HG03066 (cell line): ENCODE measurements at regions not wholly inside any gene's neighbourhood (a gene's known extent, or its start where the extent isn't known, plus 50 kb on each side); places are given as distances from the start of the nearest gene placed in this dataset.
"Not testable (repeated sequence)": the region's sequence is repeated elsewhere in the genome, so short reads cannot be mapped to it uniquely, and the experiment has no call there.

Source experiments
- ATAC-seq: cut with Tn5 transposase; IDR thresholded peaks from one replicate; pipeline ENCODE4 v1.9.1; 2021; ENCODE audit warnings: low read depth; ENCODE audit not compliant: unreplicated experiment

DNA sequence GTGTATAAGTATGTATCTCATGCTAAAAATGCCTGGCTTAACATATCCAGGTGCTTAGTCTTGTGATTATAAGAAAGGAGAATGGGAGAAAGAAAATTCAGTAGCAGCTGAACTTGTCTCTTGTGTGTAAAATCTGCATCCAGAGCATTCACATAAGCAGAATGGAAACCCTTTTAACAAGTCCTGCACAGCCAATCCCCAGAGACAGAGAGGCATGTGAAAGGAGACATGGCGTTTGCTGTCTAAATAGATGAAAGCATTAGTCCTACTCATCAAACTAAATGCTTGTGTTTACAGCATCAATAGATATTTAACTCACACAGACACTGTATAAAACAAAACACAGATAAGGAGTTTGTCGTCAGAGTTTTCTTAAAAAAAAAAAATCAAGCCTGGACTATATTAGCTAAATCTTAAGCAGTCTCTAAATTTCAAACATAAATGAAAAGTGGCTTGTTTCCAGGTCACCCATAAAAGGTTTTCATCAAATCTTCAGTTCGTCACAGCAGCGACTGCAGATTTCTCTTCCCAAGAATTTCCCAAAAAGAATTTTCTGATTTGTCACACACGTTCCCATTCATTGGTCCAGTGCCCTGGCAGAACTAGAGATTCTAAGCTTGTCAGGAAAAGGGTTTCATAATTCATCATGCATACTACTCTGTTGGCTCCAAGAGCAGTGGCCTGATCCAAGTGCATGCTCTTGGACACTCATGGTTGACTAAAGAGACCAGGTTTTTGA, 249.2 kb downstream of the BTG1 start:
- ATAC-seq, result no peak

DNA sequence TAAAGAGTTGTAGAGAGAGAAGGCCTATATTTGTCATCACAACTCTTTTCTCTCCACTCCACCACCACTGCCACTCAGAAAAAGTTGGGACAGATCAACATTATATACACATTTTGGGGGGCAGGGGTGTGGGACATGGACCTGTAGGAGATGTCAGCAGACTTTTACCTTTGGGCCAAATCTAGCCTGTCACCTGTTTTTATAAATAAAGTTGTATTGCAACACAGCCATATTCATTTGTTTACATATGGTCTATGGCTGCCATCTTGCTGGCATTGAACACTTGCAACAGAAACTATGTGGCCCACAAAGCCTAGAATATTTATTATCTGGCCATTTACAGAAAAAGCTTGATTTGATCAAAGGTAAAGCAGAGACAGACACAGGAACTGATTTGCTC, 250.7 kb downstream of the BTG1 start:
- ATAC-seq, result no peak

DNA sequence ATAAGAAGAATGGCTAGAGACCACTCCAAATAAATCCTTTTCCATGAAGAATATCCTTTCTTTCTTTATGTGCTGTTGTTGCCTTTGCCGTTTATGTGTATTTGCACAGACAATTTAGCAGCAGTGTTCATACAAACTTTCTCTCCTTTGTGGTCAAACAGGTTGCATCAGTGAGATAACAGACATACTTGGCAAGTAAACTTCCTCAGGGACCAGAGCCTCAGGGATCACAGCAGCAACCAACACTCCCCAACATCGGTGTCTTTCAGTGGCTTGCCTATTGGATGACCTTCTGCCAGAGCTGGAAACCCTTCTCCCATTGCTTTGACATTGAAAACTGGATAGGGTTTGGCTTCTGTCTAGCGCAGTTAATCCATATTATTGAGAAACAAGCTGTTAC, 252.2 kb downstream of the BTG1 start:
- no peak for ATAC-seq

DNA sequence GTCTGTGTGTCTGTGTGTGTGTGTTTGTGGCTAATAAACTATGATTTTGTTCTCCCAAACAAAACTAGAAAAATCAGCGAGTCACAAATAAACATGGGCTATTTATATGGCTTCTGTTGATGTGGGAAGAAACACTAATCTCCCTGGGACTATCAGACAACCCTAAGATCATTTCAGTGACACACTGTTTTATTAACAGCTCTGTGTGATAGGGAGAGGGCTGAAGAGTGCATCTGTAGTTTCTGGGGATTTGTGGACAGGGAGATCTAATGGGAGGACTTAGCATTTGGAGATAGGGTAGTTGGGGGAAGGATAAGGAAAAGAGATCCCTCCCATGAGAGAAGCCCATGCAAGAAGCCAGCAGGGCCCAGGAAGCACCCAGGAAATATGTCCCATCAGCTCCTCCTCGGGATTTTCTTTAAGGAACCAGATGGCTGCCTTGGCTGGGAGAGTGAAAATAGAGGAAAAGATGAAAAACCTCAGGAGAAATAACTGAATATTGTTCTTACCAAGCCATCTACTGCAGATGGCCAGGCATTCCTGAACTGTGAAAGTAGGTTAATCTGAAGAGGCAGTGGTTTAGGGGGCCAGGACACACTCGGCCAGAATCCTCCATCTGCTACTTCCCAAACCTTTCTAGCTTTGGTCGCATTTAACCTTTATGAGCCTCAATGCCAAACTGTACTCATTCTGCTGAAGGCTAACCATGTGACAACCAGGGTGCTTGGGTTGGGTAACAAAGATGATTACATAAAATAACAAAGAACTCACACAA, 253.4 kb downstream of the BTG1 start:
- no peak for ATAC-seq

DNA sequence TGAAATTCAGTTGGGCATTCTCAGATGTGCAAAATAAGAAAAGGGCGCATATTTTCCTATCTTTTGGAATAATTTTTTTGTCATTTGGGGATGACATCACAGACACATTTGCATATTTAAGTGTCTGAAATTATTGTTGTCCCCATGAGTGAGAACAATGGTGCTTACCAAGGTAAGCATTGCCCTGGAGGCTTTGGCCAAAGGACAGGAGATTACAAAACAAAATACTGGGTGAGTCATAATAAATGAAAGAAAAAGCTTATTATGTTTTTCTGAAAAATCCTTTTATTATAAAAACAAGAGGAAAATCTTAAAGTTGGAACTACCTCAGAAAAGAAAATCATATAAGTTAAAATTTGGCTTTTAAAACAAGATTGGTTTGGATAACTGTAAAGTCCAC, 254.9 kb downstream of the BTG1 start:
- ATAC-seq, result no peak

DNA sequence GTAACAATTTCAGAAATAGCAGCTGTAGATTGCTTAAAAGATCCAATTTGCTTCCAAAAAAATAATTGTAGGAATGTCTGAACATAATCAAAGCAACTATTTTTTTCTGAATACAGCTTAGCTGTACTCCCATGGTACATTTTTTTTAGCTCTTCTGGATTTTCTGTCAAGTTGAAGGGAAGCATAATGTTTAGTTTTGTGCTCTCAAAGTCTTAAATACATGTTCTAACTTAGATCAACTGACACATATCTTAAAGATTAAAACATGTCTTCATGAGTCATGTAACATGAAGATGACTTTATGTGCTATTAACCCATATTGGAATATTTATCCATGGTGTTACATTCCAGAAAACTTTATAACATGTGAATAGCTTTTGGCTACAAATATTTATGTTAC, 255.7 kb downstream of the BTG1 start:
- no peak for ATAC-seq

DNA sequence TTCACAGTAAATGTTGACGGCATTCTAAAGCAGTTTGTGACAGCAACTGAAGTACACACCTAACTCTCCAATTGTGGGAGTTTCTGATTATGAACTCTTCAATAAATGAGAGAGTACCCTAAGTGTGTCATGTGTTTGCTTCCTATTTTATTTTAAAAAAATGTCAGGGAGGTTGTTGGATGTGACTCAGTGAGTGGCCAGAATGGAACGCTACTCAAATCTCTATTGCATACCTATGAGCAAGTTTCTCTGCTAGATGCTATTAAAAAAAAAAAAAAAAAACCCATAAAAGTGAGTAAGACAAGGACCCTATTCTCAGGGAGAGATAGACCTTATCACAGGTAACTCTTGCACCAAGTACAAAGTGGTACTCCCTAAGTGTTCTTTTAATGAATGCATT, 256.6 kb downstream of the BTG1 start:
- ATAC-seq, result no peak

DNA sequence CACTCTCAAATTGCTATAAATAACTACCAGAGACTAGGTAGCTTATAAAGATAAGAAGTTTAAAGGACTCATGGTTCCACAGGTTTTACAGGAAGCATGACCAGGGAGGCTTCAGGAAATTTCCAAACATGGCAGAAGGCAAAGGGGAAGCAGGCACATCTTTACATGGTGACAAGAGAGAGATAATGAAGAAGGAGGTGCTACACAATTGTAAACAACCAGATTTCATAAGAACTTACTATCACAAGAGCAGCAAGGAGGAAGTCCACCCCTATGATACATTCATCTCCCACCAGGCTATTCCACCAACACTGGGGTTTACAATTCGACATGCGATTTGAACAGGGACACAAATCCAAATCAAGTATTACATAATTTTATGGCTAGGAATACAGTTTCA, 257.7 kb downstream of the BTG1 start:
- no peak for ATAC-seq

DNA sequence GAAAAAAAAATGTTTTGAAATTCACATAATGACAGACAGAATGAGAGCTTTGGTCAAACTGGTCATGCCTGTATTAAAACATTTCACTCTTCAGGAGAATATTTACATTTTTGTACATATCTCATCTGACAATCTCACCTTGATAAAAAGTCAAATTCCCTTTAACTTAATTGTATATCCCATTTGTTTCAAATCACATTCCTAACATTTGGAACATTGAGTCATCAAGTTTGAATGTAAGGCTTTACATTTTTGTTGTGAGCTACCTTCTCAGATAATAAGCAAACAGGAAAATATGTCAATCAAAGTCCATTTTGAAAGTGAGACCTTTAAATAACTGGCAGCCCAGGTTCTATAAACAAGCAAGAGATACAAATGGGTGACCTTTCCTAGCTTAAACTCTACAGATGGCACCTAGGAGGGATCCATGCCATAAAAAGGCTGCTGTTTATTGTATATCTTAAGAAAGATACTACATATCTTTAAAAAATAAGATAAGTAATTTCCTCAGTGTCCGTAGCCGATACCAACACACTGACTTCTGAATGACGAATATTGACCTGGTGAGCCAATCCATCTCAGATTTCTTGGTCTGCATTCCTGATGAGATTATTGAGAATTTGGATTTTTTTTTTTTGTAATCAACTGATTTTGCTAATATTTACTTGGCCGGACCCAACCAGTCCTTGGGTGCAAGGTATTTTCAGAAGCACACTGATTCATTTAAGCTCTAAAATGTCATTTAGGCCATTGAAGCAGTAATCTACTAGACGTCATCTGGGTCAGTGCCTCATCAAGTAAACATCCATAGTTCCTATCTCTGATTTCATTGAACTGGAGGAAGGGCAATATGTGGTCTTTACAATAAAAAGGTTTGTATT, 259.6 kb downstream of the BTG1 start:
- ATAC-seq, result no peak

DNA sequence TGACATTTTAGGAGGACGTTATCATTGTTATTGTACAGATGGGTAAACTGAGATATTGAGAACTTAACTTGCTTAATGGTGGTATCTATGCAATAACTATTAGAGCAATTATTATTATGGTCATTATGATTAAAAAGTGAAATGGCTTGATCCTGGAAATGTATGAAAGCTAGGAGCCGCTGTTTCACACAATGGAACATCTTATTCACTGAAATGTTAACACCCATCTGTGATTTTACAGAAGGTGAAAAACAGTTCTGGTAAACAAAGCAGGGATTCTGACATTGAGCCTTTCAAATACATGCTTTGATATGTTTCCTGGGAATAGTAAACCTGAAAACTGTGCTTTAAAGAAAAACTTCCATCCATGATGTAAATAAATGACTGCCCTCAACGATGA, 261.4 kb downstream of the BTG1 start:
- no peak for ATAC-seq

DNA sequence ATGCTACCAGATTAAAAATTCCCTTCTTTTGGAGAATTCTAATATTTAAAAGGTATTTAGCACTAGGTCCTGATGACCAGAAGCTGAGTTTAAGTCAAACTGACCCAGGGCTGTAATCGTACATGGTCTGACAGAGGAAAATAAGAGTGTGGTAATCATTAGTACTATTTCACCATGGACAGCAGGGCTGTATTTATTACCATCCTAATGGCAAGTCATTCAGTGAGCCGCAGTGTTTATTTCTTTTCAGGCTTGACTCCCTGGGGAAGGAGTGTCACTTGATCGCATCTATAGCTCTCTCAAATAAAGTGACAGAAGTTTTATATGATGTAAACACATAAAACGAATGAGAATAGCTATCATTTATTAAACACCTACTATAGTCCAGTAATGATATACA, 261.8 kb downstream of the BTG1 start:
- ATAC-seq, result no peak

DNA sequence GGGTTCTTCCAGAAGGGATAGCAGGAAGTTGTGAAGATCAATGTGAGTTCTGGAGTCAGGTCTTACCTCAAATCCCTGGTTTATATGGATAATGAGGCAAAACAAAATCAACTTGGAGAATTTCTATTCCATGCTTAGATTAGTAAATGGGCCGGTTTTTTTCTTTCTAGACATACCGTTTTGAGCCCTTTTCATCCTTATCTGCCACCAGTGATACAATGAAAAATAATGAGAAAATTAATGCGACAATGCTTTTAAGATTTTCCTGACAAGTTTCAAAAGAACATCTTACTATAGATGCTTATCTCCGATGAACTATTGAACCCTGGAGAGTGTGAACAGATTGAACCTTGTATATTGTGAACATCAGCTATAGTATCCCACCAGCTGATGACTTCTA, 262.7 kb downstream of the BTG1 start:
- ATAC-seq, result no peak

DNA sequence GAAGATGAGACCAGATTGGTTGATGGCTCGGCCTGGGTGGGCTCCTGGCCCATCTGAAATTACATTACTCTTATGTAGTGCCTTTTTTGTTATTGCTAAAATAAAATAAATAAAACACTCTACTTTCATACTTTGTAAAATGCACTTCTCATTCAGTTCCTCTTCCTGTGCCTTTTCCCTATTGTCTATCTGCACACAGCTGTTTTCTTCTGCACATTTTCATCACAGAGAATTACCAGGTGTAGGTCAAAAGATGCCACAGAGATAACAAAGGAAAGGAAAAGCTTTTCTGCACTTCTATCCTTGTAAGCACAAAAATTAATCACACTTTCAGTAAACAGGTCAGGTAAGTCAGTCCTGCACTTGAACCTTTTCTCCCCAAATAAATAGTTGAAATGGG, 265.1 kb downstream of the BTG1 start:
- no peak for ATAC-seq

DNA sequence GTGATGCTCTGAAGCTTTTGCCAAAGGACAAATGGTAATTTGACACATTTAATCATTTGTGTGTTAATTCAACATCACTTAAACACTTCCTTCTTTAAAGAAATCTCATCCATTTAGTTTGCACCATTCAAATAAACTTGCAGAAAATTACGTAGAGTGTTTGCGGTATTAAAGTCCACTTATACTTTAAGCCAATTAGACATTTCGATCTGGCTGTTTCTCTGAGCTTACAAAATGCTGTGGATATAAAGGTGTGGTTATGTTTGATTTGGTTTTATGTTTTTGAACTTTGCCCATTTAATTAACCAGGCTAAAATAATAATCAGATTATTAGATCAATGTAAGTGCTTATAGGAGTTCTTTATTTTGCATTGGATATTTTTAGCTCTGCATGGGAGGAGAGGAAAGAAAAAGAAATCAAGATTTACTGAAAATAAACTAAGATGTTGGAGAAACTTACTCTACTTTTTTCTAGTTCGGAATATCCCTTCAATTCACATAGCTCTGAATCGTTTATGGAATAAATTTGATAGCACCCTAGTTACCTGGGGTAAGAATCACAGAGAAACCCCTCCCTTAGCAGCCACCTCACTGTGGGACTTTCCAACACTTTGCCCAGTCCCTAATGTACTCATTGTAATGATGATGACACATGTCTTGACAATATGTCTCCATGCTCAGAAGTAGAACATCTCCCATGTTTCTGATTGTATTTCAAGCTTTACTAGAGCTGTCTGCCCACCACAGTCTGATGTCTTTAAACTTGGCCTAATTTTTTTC, 268.0 kb downstream of the BTG1 start:
- ATAC-seq, result no peak

DNA sequence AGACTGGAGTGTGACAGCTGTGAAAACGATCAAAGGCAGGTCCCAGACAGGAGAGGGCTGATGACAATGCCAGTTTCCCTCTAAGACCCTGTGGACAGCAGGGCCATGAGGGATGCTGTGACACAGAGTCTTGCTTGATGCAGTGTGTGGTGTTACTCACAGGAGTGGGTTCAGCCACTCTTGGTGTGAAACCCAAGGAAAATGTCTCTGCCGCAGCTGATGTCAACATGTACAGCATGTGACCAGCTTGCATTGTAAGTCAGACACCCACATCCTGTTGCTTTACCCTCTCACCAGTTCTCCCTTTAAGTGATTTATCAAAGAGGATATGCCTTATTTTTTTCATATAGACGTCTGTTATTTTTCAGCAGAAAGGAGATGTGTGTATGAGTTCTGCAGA, 268.6 kb downstream of the BTG1 start:
- ATAC-seq, result peak; percentile 76

DNA sequence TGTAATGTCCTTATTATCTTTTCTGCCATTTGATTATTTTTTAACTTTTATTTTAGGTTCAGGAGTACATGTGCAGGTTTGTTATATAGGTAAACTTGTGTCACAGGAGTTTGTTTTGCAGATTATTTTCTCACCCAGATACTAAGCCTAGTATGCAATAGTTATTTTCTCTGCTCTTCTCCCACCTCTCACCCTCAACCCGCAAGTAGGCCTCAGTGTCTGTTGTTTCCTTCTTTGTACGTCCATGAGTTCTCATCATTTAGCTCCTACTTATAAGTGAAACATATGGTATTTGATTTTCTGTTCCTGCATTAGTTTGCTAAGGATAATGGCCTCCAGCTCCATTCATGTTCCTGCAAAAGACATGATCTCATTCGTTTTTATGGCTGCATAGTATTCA, 270.0 kb downstream of the BTG1 start:
- not testable (repeated sequence) for ATAC-seq

DNA sequence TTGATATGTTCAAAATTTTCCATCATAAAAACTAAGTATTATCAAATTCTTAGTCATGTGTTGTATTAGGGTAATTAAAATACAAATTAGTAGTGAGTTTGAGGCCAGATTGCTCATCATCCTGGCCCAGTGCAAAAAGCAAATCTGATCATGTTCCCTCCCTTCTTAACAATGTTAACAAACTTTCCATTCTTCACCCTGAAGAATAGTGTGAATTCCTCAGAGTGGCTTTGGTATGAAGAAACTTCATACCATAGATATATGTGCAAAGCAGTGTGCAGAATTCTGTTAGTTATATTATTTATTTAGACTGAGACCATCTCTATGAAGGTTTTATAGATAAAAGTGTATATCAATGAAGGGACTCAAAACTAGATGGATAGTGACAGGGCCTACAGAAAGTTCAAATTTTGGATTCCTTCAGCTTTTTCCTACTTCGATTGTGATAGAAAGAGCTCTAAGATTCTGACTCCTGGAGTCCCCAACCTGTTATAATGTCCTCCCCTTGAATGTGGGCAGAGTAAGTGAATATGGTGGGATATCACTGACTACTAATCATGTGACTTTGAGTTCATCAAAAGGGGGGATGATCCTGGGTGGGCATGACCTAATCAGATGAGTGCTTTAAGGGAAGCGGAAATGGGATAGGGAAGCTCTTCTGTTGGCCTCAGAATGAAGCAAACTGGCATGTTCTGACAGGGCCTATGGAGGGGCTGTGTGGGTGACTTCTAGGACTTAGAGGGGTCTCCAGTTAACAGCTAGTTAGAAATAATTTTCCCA, 271.4 kb downstream of the BTG1 start:
- ATAC-seq, result no peak

DNA sequence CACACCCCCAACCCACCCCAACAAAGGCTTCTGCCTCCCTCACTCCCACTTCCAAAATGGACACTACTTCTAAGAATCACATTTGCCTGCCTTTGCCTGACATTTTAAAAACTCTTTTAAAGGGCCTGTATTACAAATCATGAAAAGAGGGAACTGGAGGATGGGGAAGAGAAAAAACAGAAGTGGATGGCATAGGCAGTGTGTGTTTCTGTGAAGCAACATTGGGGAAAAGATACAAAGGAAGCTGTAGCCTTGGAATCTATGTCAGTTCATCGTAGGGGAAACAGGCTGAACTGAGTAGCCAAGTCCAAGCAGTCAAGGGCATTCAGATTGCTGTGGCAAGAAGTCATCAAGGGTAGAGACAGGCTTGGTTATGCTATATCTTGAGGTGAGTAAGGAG, 273.9 kb downstream of the BTG1 start:
- no peak for ATAC-seq

DNA sequence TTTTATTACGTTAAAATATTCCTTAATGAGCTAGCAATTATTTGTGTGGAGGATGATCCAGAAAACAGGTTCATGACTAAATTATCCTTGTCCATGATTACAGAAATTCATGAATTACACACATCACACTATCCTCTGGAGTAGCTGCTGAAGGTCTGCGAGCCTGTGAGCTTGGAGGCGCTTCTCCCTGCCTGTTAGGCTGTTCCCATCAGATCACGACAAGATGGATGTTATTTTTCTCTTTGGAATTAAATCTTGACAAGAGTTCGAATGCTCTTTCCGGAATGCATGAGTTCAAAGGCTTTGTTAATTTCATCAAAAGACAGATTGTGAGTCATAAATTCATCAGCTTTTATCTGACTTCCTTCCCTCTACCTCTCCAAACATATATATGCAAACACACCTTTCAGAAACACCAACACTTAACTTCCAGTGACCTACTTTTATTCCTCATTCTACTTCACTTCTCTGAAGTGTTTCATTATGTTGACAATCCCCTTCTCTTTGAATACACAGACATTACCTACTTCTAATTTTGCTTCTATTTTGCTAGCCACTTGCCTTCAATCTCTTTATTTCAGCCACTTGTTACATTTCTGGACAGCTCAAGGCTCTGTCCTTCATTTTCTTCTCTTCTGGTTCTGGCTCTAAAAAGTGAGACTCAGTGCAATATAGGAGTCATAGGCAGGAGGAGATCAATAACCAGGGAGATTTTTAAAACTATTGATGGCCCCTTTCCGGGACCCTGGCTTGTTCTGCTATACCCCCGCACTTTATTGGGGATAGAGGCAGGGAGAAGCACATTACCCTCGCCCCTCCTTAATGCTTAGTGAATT, 274.6 kb downstream of the BTG1 start:
- no peak for ATAC-seq
